ENCODE measurements at regions not wholly inside any gene's neighbourhood (a gene's known extent, or its start where the extent isn't known, plus 50 kb on each side); places are given as distances from the start of the nearest gene placed in this dataset.
"Not testable (repeated sequence)": the region's sequence is repeated elsewhere in the genome, so short reads cannot be mapped to it uniquely, and the experiment has no call there.

GRCh38 chr9:19926774-19927173 lies 137.9 kb upstream of the SLC24A2 start:
- DNase-seq: no peak

GRCh38 chr9:19925674-19926503 lies 137.1 kb upstream of the SLC24A2 start:
- DNase-seq: peak; percentile 16 to 90

- no peak for DNase-seq
These were observed 135.2 kb upstream of the SLC24A2 start for GRCh38 chr9:19924080-19924479.

- DNase-seq: no peak
These were observed 133.8 kb upstream of the SLC24A2 start for GRCh38 chr9:19922476-19923118.

- DNase-seq: no peak
These were observed 131.6 kb upstream of the SLC24A2 start for GRCh38 chr9:19920401-19920800.

GRCh38 chr9:19918630-19919029 lies 129.8 kb upstream of the SLC24A2 start:
- DNase-seq: no peak

GRCh38 chr9:19914044-19914443 lies 125.2 kb upstream of the SLC24A2 start:
- no peak for DNase-seq

GRCh38 chr9:19913151-19913550 lies 124.3 kb upstream of the SLC24A2 start:
- DNase-seq: no peak

- no peak for DNase-seq
These were observed 114.2 kb upstream of the SLC24A2 start for GRCh38 chr9:19903076-19903475.

- no peak for DNase-seq
These were observed 112.7 kb upstream of the SLC24A2 start for GRCh38 chr9:19901586-19901985.

- DNase-seq: no peak
These were observed 107.3 kb upstream of the SLC24A2 start for GRCh38 chr9:19896161-19896560.

- not testable (repeated sequence) for DNase-seq
These were observed 106.7 kb upstream of the SLC24A2 start for GRCh38 chr9:19895578-19895977.

- no peak for DNase-seq
These were observed 106.2 kb upstream of the SLC24A2 start for GRCh38 chr9:19895006-19895405.

- DNase-seq: no peak
These were observed 96.8 kb upstream of the SLC24A2 start for GRCh38 chr9:19885608-19886007.

- no peak for DNase-seq
These were observed 90.2 kb upstream of the SLC24A2 start for GRCh38 chr9:19879062-19879461.

GRCh38 chr9:19876569-19877316 lies 87.9 kb upstream of the SLC24A2 start:
- no peak for DNase-seq

GRCh38 chr9:19875291-19875920 lies 86.6 kb upstream of the SLC24A2 start:
- DNase-seq: no peak

- not testable (repeated sequence) for DNase-seq
These were observed 84.4 kb upstream of the SLC24A2 start for GRCh38 chr9:19873188-19873587.

- DNase-seq: no peak
These were observed 82.2 kb upstream of the SLC24A2 start for GRCh38 chr9:19870988-19871387.

GRCh38 chr9:19840953-19841352 lies 52.1 kb upstream of the SLC24A2 start:
- DNase-seq: no peak

Data from bone marrow (tissue), 2 donors.